Sigmoid colon (tissue), 3 donors: ENCODE measurements at regions not wholly inside any gene's neighbourhood (a gene's known extent, or its start where the extent isn't known, plus 50 kb on each side); places are given as distances from the start of the nearest gene placed in this dataset.

Experiments used
- POLR2A ChIP-seq, 2 donors: fragments of 450-650 bp; IDR thresholded peaks; one replicate each; pipeline ENCODE4 v1.6.1; 2016; ENCODE audit warnings: antibody characterized with exemption in 2 of 2, mild to moderate bottlenecking in 2 of 2, moderate library complexity in 2 of 2
- TF ChIP-seq, protein P1 (sequence below), 4 experiments: fragments of 450-650 bp in 3 of 4; fragments of 200-600 bp in 1 of 4; IDR thresholded peaks; one replicate each; pipeline ENCODE4 v1.5.1; 2016 to 2019; ENCODE audit warnings: antibody characterized with exemption in 4 of 4, mild to moderate bottlenecking in 3 of 4, moderate library complexity in 2 of 4

DNA sequence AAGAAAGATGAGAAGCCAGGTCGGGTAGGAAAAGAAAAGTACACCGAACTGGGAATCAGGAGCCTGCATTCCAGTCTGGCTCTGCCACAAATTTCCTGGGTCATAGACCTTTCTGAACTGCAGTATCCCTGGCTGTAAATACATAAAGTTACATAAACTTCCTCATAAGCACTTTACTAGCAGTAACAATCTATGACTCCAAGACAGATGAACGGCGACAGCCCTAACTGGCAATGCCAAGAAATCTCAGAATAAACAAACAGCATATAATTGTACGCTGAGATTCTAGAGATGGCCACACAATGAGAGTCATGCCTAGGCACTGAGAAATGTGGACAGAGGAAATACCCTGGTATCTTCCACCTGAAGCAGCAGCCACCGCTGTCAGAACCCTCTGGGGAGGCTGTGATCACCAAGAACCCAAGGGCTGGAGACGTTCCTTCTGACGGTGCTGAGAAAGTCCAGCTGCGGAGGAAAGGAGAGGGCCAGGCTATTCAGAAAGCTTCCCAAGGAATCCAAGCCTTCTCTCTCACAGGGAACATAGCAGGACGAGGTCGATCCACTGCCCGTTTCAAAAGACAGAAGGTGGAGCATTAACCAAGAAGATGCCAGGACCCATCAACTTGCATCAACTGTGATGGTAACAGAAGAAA is 89.3 kb upstream of the SLC66A3 start:
- TF ChIP-seq POLR2A (IDR thresholded peaks at IDR 0.05): no peak
- TF ChIP-seq, protein P1, sequence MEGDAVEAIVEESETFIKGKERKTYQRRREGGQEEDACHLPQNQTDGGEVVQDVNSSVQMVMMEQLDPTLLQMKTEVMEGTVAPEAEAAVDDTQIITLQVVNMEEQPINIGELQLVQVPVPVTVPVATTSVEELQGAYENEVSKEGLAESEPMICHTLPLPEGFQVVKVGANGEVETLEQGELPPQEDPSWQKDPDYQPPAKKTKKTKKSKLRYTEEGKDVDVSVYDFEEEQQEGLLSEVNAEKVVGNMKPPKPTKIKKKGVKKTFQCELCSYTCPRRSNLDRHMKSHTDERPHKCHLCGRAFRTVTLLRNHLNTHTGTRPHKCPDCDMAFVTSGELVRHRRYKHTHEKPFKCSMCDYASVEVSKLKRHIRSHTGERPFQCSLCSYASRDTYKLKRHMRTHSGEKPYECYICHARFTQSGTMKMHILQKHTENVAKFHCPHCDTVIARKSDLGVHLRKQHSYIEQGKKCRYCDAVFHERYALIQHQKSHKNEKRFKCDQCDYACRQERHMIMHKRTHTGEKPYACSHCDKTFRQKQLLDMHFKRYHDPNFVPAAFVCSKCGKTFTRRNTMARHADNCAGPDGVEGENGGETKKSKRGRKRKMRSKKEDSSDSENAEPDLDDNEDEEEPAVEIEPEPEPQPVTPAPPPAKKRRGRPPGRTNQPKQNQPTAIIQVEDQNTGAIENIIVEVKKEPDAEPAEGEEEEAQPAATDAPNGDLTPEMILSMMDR (IDR thresholded peaks at IDR 0.05): no peak
